Choroid plexus epithelial cell (primary cell): ENCODE measurements at regions not wholly inside any gene's neighbourhood (a gene's known extent, or its start where the extent isn't known, plus 50 kb on each side); places are given as distances from the start of the nearest gene placed in this dataset.

Experiments used
- DNase-seq: peaks from one replicate; pipeline ENCODE4 v3.0.0-alpha.2; 2010; ENCODE audit warnings: low read depth
- H3K4me3 ChIP-seq: 2 replicates; pipeline ENCODE4 v1.5.1; 2011; ENCODE audit warnings: low read depth, mild to moderate bottlenecking, control low read depth, low read length, moderate library complexity
- CTCF ChIP-seq: conservative IDR thresholded peaks from 2 replicates; pipeline ENCODE4 v1.5.1; 2011; ENCODE audit warnings: low read depth, mild to moderate bottlenecking, control low read depth, inconsistent platforms, low read length, moderate library complexity

- H3K4me3 ChIP-seq: no peak overlapping the region
- TF ChIP-seq CTCF: no peak
- no peak for DNase-seq
Observed at GRCh38 chr6:81630719-81631118, 121.8 kb downstream of the TENT5A start.

- peak; percentile 59 for DNase-seq
- no peak overlapping the region for H3K4me3 ChIP-seq
- no peak for TF ChIP-seq CTCF
Observed at GRCh38 chr6:81625216-81625615, 127.3 kb downstream of the TENT5A start.

DNA sequence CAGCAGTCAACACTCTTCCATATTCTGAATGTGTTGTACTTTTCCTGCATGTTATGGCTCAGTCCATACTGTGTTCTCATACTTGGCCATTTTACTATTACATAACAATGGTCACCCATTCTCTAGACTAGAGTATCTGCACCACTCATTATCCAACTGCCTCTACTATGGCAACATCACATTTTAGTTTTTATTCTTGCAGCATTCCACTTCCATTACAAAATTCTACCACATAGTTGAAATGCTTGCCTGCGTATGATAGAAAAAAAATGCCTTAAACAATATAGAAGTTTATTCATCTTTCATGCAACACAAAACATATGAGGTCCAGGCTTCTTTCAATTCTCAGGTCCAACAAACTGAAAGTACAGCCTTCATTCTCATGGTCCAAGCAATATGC lies 128.0 kb downstream of the TENT5A start:
- H3K4me3 ChIP-seq: no peak overlapping the region
- DNase-seq: peak; percentile 38
- TF ChIP-seq CTCF: no peak

DNA sequence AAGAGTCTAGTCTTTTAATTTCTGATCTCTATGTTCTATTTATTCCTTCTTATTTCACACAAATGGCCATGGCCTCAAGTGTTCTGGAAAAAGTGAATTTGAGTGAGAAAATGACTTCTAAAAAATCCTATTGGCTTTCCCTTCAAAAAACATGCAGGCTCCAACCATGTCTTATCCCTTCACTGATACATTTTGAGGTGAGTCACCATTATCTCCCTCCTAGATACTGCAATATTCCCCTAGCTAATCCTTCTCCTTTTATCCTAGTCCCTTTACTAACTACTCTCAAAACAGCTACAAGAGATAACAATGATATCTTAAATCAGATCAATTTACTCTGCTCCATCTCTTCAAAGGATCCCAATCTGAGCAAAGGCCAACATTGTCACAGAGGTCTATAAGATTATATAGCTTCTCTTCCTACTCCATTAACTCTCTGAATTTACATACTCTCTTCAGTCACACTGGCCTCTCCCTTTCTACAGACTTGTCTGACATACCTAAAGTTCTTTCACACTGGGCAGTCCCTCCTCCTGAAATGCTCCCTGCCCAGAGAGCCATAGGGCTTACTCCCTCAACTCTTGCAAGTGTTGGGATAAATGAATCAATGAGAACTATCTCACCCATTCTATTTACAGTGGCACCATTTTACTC lies 129.2 kb downstream of the TENT5A start:
- H3K4me3 ChIP-seq: no peak overlapping the region
- no peak for TF ChIP-seq CTCF
- no peak for DNase-seq

GRCh38 chr6:81621816-81622395 lies 130.6 kb downstream of the TENT5A start:
- no peak for DNase-seq
- no peak overlapping the region for H3K4me3 ChIP-seq
- TF ChIP-seq CTCF: no peak

DNA sequence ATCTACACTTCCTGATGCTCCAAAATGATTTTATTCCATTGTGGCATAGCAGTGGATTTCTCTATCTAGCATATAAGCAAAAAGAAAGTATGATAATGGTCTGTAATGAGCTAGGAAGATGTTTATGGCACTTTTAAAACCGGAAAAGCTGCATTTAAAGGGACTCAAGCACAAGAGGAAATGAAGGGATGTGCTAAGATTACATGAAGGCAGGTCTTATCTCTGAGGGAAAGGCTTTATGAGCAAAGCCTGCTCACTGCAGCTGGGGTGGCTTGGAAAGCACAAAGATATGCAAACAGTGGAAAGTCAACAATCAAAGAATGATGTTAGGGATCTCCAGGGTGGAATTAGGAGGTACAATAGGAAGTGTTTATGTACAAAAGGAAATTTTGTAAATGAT lies 138.2 kb downstream of the TENT5A start:
- no peak for TF ChIP-seq CTCF
- DNase-seq: peak; percentile 69
- H3K4me3 ChIP-seq: no peak overlapping the region

- H3K4me3 ChIP-seq: no peak overlapping the region
- TF ChIP-seq CTCF: no peak
- DNase-seq: peak; percentile 75
Observed at GRCh38 chr6:81613606-81614005, 138.9 kb downstream of the TENT5A start.
